GM12891 (cell line): ENCODE measurements at regions not wholly inside any gene's neighbourhood (a gene's known extent, or its start where the extent isn't known, plus 50 kb on each side); places are given as distances from the start of the nearest gene placed in this dataset.

Experiments
- PAX5 ChIP-seq: IDR thresholded peaks from 2 replicates; pipeline ENCODE4 v1.6.1; 2011; ENCODE audit warnings: low read length, moderate library complexity, mild to moderate bottlenecking; ENCODE audit not compliant: insufficient read depth, severe bottlenecking
- POLR2A ChIP-seq: IDR thresholded peaks from 2 replicates; pipeline ENCODE4 v1.6.1; 2011; ENCODE audit warnings: low read depth, low read length, control low read depth
- POLR2AphosphoS5 ChIP-seq: IDR thresholded peaks from 2 replicates; pipeline ENCODE4 v1.6.1; 2011; ENCODE audit warnings: low read depth, low read length, control low read depth
- SPI1 ChIP-seq: IDR thresholded peaks from 2 replicates; pipeline ENCODE4 v1.6.1; 2011; ENCODE audit warnings: low read depth, low read length, control low read depth
- TAF1 ChIP-seq: IDR thresholded peaks from 2 replicates; pipeline ENCODE4 v1.6.1; 2011; ENCODE audit warnings: low read depth, low read length, control low read depth

DNA sequence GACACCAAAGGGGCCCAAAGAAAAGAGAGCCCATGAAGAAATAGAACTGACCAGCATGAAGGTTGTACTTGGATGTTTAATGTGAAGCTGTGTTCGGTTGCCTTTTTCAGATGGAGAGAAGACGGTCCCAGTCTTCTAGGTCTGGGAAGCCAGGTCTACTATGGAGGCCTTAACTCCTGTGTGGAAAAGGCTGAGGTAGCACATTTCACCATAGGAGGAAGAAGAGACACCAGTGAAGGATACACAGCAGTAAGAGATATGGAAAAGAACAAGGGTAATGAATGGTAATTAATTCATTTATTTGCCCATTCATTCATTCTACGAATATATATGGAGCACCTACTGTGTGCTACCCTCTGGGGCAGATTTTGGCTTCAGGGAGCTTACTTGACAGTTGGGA lies 151.6 kb upstream of the PLEKHG7 start:
- TF ChIP-seq POLR2A (no peak), TAF1 (no peak), PAX5 (no peak), POLR2AphosphoS5 (no peak), SPI1 (no peak)
